GM19372 (cell line): ENCODE measurements at regions not wholly inside any gene's neighbourhood (a gene's known extent, or its start where the extent isn't known, plus 50 kb on each side); places are given as distances from the start of the nearest gene placed in this dataset.
"Not testable (repeated sequence)": the region's sequence is repeated elsewhere in the genome, so short reads cannot be mapped to it uniquely, and the experiment has no call there.

ENCODE experiments used
- ATAC-seq: cut with Tn5 transposase; IDR thresholded peaks from one replicate; pipeline ENCODE4 v1.9.1; 2021; ENCODE audit warnings: mild to moderate bottlenecking, low read depth, moderate library complexity; ENCODE audit not compliant: unreplicated experiment

- no peak for ATAC-seq
These were observed 468.0 kb upstream of the GRIN3A start for GRCh38 chr9:102206432-102206831.

- no peak for ATAC-seq
These were observed 466.8 kb upstream of the GRIN3A start for GRCh38 chr9:102205251-102205650.

GRCh38 chr9:102202126-102202525 is 463.7 kb upstream of the GRIN3A start:
- no peak for ATAC-seq

- no peak for ATAC-seq
These were observed 447.5 kb upstream of the GRIN3A start for GRCh38 chr9:102185962-102186361.

- no peak for ATAC-seq
These were observed 446.9 kb upstream of the GRIN3A start for GRCh38 chr9:102185371-102185770.

- no peak for ATAC-seq
These were observed 440.4 kb upstream of the GRIN3A start for GRCh38 chr9:102178811-102179210.

GRCh38 chr9:102174202-102174601 is 435.8 kb upstream of the GRIN3A start:
- not testable (repeated sequence) for ATAC-seq

- no peak for ATAC-seq
These were observed 425.8 kb upstream of the GRIN3A start for GRCh38 chr9:102164247-102164646.

GRCh38 chr9:102153081-102153480 is 414.6 kb upstream of the GRIN3A start:
- ATAC-seq, result not testable (repeated sequence)

- no peak for ATAC-seq
These were observed 397.3 kb upstream of the GRIN3A start for GRCh38 chr9:102135768-102136167.

GRCh38 chr9:102124465-102124864 is 386.0 kb upstream of the GRIN3A start:
- no peak for ATAC-seq

- ATAC-seq, result no peak
These were observed 376.1 kb upstream of the GRIN3A start for GRCh38 chr9:102114557-102114956.

- no peak for ATAC-seq
These were observed 374.7 kb upstream of the GRIN3A start for GRCh38 chr9:102113191-102113590.

- ATAC-seq, result no peak
These were observed 368.0 kb upstream of the GRIN3A start for GRCh38 chr9:102106439-102106838.

- no peak for ATAC-seq
These were observed 363.3 kb upstream of the GRIN3A start for GRCh38 chr9:102101723-102102122.

GRCh38 chr9:102087141-102087540 is 348.7 kb upstream of the GRIN3A start:
- no peak for ATAC-seq

- no peak for ATAC-seq
These were observed 347.1 kb upstream of the GRIN3A start for GRCh38 chr9:102085548-102085947.

GRCh38 chr9:102072059-102072764 is 333.8 kb upstream of the GRIN3A start:
- no peak for ATAC-seq

- no peak for ATAC-seq
These were observed 331.5 kb upstream of the GRIN3A start for GRCh38 chr9:102069969-102070368.

- ATAC-seq, result no peak
These were observed 316.4 kb upstream of the GRIN3A start for GRCh38 chr9:102054811-102055210.

GRCh38 chr9:102049586-102050246 is 311.3 kb upstream of the GRIN3A start:
- ATAC-seq, result no peak

GRCh38 chr9:102047549-102047948 is 309.1 kb upstream of the GRIN3A start:
- no peak for ATAC-seq
